H1 (cell line): ENCODE measurements at regions not wholly inside any gene's neighbourhood (a gene's known extent, or its start where the extent isn't known, plus 50 kb on each side); places are given as distances from the start of the nearest gene placed in this dataset.

Source experiments
- SP4 ChIP-seq: IDR thresholded peaks from 2 replicates; pipeline ENCODE4 v1.6.1; 2012; ENCODE audit warnings: low read length, inconsistent platforms
- TBP ChIP-seq: IDR thresholded peaks from 2 replicates; pipeline ENCODE4 v1.6.1; 2011; ENCODE audit warnings: low read depth, low read length, improper control_type of control experiment
- ZNF274 ChIP-seq: IDR thresholded peaks from 2 replicates; pipeline ENCODE4 v1.7.0; 2012; ENCODE audit warnings: low read length, borderline replicate concordance; ENCODE audit errors: extremely low read depth
- TF ChIP-seq, protein P1 (sequence below): fragments of 300-600 bp; sonication (generic); IDR thresholded peaks from 2 replicates; pipeline ENCODE4 v1.7.1; 2012; ENCODE audit warnings: low read length, moderate library complexity, mild to moderate bottlenecking, inconsistent platforms; ENCODE audit not compliant: insufficient replicate concordance
- TF ChIP-seq, protein P2 (sequence below), 3 experiments: IDR thresholded peaks; 1 replicate in 2 of 3; 2 replicates in 1 of 3; pipeline versions ENCODE4 v1.5.1 to v1.6.1; 2011; ENCODE audit warnings: low read length in 3 of 3, mild to moderate bottlenecking in 3 of 3, inconsistent platforms in 2 of 3, low read depth in 1 of 3, moderate library complexity in 1 of 3; ENCODE audit not compliant: insufficient read depth in 1 of 3; ENCODE audit errors: control extremely low read depth in 1 of 3

DNA sequence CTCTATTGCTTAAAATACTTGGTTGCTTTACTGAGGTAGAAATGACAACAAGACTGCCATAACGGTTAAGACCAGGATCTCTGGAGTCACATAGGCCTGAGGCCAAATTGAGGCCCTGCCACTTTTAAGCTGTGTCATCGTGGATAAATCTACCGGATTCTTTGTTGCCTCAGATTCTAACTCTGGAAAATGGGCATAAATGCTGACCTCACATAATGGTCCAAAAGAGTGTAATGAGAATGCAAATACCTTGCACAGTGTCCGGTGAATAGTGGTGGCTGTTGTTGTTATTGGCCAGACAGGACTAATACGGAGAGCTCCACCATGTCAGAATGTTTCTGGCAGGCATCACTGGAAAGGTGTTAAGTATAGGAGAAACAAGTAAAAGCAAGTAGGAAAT is 346.1 kb downstream of the LMO4 start (continued):
- TF ChIP-seq, protein P1, sequence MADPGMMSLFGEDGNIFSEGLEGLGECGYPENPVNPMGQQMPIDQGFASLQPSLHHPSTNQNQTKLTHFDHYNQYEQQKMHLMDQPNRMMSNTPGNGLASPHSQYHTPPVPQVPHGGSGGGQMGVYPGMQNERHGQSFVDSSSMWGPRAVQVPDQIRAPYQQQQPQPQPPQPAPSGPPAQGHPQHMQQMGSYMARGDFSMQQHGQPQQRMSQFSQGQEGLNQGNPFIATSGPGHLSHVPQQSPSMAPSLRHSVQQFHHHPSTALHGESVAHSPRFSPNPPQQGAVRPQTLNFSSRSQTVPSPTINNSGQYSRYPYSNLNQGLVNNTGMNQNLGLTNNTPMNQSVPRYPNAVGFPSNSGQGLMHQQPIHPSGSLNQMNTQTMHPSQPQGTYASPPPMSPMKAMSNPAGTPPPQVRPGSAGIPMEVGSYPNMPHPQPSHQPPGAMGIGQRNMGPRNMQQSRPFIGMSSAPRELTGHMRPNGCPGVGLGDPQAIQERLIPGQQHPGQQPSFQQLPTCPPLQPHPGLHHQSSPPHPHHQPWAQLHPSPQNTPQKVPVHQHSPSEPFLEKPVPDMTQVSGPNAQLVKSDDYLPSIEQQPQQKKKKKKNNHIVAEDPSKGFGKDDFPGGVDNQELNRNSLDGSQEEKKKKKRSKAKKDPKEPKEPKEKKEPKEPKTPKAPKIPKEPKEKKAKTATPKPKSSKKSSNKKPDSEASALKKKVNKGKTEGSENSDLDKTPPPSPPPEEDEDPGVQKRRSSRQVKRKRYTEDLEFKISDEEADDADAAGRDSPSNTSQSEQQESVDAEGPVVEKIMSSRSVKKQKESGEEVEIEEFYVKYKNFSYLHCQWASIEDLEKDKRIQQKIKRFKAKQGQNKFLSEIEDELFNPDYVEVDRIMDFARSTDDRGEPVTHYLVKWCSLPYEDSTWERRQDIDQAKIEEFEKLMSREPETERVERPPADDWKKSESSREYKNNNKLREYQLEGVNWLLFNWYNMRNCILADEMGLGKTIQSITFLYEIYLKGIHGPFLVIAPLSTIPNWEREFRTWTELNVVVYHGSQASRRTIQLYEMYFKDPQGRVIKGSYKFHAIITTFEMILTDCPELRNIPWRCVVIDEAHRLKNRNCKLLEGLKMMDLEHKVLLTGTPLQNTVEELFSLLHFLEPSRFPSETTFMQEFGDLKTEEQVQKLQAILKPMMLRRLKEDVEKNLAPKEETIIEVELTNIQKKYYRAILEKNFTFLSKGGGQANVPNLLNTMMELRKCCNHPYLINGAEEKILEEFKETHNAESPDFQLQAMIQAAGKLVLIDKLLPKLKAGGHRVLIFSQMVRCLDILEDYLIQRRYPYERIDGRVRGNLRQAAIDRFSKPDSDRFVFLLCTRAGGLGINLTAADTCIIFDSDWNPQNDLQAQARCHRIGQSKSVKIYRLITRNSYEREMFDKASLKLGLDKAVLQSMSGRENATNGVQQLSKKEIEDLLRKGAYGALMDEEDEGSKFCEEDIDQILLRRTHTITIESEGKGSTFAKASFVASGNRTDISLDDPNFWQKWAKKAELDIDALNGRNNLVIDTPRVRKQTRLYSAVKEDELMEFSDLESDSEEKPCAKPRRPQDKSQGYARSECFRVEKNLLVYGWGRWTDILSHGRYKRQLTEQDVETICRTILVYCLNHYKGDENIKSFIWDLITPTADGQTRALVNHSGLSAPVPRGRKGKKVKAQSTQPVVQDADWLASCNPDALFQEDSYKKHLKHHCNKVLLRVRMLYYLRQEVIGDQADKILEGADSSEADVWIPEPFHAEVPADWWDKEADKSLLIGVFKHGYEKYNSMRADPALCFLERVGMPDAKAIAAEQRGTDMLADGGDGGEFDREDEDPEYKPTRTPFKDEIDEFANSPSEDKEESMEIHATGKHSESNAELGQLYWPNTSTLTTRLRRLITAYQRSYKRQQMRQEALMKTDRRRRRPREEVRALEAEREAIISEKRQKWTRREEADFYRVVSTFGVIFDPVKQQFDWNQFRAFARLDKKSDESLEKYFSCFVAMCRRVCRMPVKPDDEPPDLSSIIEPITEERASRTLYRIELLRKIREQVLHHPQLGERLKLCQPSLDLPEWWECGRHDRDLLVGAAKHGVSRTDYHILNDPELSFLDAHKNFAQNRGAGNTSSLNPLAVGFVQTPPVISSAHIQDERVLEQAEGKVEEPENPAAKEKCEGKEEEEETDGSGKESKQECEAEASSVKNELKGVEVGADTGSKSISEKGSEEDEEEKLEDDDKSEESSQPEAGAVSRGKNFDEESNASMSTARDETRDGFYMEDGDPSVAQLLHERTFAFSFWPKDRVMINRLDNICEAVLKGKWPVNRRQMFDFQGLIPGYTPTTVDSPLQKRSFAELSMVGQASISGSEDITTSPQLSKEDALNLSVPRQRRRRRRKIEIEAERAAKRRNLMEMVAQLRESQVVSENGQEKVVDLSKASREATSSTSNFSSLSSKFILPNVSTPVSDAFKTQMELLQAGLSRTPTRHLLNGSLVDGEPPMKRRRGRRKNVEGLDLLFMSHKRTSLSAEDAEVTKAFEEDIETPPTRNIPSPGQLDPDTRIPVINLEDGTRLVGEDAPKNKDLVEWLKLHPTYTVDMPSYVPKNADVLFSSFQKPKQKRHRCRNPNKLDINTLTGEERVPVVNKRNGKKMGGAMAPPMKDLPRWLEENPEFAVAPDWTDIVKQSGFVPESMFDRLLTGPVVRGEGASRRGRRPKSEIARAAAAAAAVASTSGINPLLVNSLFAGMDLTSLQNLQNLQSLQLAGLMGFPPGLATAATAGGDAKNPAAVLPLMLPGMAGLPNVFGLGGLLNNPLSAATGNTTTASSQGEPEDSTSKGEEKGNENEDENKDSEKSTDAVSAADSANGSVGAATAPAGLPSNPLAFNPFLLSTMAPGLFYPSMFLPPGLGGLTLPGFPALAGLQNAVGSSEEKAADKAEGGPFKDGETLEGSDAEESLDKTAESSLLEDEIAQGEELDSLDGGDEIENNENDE: no peak
- TF ChIP-seq, protein P2, sequence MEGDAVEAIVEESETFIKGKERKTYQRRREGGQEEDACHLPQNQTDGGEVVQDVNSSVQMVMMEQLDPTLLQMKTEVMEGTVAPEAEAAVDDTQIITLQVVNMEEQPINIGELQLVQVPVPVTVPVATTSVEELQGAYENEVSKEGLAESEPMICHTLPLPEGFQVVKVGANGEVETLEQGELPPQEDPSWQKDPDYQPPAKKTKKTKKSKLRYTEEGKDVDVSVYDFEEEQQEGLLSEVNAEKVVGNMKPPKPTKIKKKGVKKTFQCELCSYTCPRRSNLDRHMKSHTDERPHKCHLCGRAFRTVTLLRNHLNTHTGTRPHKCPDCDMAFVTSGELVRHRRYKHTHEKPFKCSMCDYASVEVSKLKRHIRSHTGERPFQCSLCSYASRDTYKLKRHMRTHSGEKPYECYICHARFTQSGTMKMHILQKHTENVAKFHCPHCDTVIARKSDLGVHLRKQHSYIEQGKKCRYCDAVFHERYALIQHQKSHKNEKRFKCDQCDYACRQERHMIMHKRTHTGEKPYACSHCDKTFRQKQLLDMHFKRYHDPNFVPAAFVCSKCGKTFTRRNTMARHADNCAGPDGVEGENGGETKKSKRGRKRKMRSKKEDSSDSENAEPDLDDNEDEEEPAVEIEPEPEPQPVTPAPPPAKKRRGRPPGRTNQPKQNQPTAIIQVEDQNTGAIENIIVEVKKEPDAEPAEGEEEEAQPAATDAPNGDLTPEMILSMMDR (IDR thresholded peaks at IDR 0.05; ENCODE audit: control extremely low read depth in 1 of 3, insufficient read depth in 1 of 3, low read depth in 1 of 3, low read length in 3 of 3): no peak
- no peak for TF ChIP-seq SP4
- no peak for TF ChIP-seq ZNF274
- no peak for TF ChIP-seq TBP
- TF ChIP-seq, all 59 proteins: peak for 0
